Islet of Langerhans (tissue), 1 donor: ENCODE measurements at regions not wholly inside any gene's neighbourhood (a gene's known extent, or its start where the extent isn't known, plus 50 kb on each side); places are given as distances from the start of the nearest gene placed in this dataset.
"Not testable (repeated sequence)": the region's sequence is repeated elsewhere in the genome, so short reads cannot be mapped to it uniquely, and the experiment has no call there.

ENCODE experiments used
- FAIRE-seq: peaks from one replicate; lab custom pipeline; 2011; peaks lifted over from hg19 to GRCh38; lab: Jason Lieb, UNC

DNA sequence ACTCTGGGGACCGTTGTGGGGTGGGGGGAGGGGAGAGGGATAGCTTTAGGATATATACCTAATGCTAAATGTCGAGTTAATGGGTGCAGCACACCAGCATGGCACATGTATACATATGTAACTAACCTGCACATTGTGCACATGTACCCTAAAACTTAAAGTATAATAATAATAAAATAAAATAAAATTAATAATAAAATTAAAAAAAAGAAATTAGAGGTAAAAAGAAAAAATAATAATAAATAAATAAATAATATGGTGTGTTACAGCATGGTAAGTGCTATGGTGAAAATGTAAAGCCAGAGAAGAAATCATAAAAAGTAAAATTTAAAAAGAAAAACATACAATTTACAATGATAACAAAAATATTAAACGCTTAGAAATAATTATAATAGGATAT is 552.8 kb upstream of the PBX1 start:
- not testable (repeated sequence) for FAIRE-seq

GRCh38 chr1:164006621-164007020 is 552.4 kb upstream of the PBX1 start:
- no peak for FAIRE-seq

GRCh38 chr1:164017239-164017638 is 541.7 kb upstream of the PBX1 start:
- FAIRE-seq, result no peak

GRCh38 chr1:164020391-164020790 is 538.6 kb upstream of the PBX1 start:
- FAIRE-seq, result no peak

- no peak for FAIRE-seq
These were observed 537.2 kb upstream of the PBX1 start for GRCh38 chr1:164021813-164022212.

DNA sequence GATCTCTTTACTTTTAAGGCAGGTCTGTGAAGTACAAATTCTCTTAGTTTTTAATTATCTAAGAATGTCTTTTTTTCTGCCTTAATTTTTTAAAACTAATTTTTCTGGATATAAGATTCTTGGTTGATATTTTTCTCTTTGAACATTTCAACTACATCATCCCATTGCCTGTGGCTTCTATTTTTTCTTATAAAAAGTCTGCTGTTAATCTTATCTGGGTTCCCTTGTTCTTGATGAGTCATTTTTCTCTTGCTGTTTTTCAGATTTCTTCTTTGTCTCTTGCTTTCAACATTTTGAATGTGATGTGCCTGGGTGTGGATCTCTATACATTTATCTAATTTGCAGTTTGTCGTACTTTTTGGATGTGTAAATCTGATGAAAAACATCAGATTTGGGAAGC is 525.2 kb upstream of the PBX1 start:
- FAIRE-seq, result no peak

DNA sequence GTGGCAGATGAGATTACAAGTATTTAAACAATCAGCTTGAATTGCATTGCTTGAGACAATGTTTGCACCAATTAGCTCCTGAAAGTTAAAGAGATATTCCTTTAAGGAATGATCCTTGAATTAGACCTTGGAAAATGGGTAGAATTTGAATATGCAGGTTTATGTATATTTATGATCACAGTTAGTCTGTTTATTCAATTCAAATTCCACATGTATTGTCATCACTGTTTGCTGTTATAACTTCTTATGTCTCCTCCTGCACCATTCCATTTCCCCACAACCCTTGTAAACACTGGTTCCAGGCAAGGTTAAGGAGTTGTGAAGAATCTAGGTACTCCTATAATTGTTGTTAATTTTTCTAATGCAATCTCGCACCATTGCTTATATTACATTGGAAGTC is 518.2 kb upstream of the PBX1 start:
- FAIRE-seq, result no peak

DNA sequence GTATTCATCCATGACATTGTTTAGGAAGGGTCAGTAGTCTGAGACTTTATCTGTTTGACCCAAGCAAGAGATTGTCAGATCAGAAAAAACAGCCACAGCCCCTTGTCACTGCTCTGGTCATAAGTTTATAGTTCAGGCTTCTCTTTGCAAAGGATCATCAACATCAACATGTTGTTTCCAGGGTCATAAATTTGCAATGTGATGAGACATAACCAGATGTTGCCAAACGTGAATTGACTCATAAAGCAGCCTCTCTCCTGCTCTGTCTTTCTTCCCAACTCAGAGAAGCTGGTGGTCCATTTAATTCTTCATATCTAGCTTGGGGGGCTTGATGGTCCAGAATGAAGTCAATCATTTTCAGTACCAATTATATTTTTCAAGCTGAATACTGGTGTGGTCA is 507.2 kb upstream of the PBX1 start:
- FAIRE-seq, result no peak

- no peak for FAIRE-seq
These were observed 504.7 kb upstream of the PBX1 start for GRCh38 chr1:164054331-164054730.

- no peak for FAIRE-seq
These were observed 500.8 kb upstream of the PBX1 start for GRCh38 chr1:164058198-164058597.

GRCh38 chr1:164061528-164061927 is 497.5 kb upstream of the PBX1 start:
- no peak for FAIRE-seq

- no peak for FAIRE-seq
These were observed 494.5 kb upstream of the PBX1 start for GRCh38 chr1:164064501-164064900.

- no peak for FAIRE-seq
These were observed 487.7 kb upstream of the PBX1 start for GRCh38 chr1:164071288-164071687.

GRCh38 chr1:164086832-164087231 is 472.2 kb upstream of the PBX1 start:
- no peak for FAIRE-seq

GRCh38 chr1:164087906-164088453 is 471.0 kb upstream of the PBX1 start:
- FAIRE-seq, result no peak

- no peak for FAIRE-seq
These were observed 466.2 kb upstream of the PBX1 start for GRCh38 chr1:164092603-164093353.

DNA sequence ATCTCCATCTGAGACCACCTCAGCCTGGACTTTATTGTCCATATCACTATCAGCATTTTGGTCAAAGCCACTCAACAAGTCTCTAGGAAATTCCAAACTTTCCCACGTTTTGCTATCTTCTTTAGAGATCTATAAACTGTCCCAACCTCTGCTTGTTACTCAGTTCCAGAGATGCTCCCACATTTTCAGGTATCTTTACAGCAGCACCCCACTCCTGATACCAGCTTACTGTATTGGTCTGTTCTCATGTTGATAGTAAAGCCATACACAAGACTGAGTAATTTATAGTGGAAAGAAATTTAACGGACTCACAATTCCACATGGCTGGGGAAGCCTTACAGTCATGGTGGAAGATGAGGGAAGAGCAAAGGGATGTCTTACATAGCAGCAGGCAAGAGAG is 465.4 kb upstream of the PBX1 start:
- FAIRE-seq, result no peak

DNA sequence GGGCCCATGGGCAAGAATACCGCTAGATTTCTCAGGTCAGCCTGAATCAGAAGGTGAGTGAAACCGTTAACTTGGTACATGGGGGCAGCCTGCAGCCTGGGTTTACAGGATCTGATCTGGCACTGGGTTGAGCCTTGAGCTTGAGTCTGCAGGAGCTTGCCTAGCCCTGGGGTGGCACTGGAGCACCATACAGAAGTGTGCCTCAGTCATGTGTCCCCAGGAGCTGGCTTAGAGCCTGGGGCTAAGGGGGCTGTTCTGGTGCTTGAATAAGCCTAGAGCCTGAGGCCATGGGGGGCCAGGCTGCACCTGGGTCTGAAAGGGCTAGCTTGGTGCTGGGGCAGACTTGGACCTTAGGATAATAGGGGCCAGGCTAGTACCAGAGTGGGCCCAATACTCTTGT is 457.2 kb upstream of the PBX1 start:
- FAIRE-seq, result no peak

DNA sequence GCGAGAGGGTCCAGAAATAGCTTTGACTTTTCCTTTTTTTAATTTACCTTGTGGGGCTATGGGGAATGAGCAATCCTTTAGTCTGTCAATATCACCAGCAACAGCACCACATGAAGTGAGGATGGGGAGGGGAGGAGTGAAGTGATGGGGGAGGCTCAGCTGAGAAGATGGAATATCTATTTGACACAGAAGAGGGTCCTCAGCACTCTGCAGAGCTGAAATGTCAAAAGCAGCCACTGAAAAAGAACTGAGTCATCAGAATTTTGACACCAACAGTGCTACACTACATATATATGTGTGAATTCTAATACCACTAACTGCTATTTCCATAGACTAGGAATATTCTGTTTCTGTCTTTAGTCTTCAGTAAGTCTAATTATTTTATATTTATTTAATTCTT is 427.0 kb upstream of the PBX1 start:
- FAIRE-seq, result no peak

- no peak for FAIRE-seq
These were observed 421.6 kb upstream of the PBX1 start for GRCh38 chr1:164137273-164137925.

DNA sequence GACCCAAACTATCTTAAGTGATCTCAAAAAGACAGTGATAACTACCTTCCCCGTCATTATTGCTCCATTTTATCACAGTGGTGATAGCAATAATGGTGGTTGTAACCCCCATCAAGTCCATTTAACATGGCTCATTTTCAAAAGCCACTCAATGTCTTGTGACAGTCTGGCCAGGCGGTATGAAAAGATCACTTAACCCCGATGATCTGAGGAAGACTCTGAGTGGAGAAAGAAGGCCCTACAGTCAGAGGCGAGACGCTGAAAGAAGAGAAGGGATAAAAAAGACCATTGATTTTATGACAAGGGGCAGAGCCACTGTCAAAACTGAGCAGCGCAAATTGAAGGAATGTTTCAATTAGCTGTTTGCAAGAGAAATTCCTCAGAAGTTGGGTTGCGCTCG is 417.2 kb upstream of the PBX1 start:
- no peak for FAIRE-seq

DNA sequence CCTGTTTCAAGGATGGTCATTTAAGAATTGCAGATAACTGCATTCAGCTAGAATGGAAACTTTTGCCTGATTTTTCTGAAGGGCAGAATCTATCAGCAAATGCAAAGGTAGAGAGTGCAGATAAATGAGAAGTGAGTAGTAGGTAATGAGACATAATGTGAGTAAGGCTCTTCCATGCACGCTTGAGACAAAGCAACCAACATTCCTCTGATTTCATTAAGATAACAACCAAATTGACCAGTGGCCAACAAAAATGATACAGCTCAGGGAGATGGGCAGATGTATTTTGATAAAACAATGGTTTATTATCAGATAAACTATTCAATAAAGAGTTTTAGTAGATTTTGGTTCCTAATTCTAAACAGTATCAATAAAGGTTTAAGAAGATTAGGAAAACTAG is 404.4 kb upstream of the PBX1 start:
- no peak for FAIRE-seq

DNA sequence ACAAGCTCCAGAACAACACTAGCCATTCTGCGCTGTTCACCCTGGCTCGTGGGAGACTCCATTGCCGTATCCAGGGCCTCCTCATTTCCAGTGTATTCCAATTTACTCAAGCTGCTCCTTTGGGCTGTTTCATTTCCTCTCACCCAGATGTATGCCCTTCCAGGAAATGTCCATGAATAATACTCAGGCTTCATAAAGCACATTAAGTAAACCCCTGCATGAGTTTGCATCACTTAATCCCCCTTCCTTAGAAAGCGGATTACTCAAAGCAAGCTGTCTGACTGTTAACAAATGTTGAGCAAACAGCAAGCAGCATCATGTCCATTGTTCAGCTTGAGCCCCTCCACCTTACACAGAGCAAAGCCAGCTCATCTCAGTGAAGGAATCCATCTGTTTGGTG is 403.6 kb upstream of the PBX1 start:
- no peak for FAIRE-seq

- no peak for FAIRE-seq
These were observed 395.6 kb upstream of the PBX1 start for GRCh38 chr1:164163289-164163849.
